Bronchial epithelial cell (primary cell): ENCODE measurements at regions not wholly inside any gene's neighbourhood (a gene's known extent, or its start where the extent isn't known, plus 50 kb on each side); places are given as distances from the start of the nearest gene placed in this dataset.
"Not testable (repeated sequence)": the region's sequence is repeated elsewhere in the genome, so short reads cannot be mapped to it uniquely, and the experiment has no call there.

Source experiments
- DNase-seq: peaks from one replicate; pipeline ENCODE4 v3.0.0-alpha.2; 2010; ENCODE audit warnings: low read depth
- FAIRE-seq: peaks from 2 replicates; lab custom pipeline; 2011; peaks lifted over from hg19 to GRCh38; lab: Jason Lieb, UNC
- H3K27me3 ChIP-seq: 2 replicates; pipeline ENCODE4 v1.5.1; 2011; ENCODE audit warnings: low read length; ENCODE audit not compliant: control insufficient read depth, insufficient read depth
- H3K36me3 ChIP-seq: 2 replicates; pipeline ENCODE4 v1.5.1; 2011; ENCODE audit warnings: low read length; ENCODE audit not compliant: control insufficient read depth, insufficient read depth
- H3K4me3 ChIP-seq: 2 replicates; pipeline ENCODE4 v1.5.1; 2011; ENCODE audit warnings: mild to moderate bottlenecking, low read depth, low read length, control low read depth
- TF ChIP-seq, protein P1 (sequence below): IDR thresholded peaks from 2 replicates; pipeline ENCODE4 v1.5.1; 2011; ENCODE audit warnings: mild to moderate bottlenecking, moderate library complexity, low read length, control low read depth, inconsistent platforms; ENCODE audit not compliant: insufficient read depth, severe bottlenecking

DNA sequence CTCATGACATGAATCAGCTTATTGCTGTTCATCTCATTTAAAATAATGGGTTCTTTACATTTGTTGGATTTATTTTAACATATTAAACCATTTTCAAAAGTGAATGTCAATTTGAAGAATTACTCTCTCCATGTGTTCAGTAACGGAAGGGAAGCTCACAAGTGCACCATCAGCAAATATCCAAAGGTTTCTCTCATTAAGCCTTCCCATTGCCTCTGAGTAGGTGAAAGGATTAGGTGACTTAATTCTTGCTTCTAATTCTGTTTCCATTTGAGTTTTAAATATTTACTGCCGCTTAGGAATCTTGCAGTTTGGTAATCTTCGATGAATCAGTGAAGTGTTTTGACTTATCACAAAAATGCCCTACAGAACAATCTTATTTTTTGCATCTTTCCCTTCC, 145.1 kb upstream of the NYAP2 start:
- TF ChIP-seq, protein P1, sequence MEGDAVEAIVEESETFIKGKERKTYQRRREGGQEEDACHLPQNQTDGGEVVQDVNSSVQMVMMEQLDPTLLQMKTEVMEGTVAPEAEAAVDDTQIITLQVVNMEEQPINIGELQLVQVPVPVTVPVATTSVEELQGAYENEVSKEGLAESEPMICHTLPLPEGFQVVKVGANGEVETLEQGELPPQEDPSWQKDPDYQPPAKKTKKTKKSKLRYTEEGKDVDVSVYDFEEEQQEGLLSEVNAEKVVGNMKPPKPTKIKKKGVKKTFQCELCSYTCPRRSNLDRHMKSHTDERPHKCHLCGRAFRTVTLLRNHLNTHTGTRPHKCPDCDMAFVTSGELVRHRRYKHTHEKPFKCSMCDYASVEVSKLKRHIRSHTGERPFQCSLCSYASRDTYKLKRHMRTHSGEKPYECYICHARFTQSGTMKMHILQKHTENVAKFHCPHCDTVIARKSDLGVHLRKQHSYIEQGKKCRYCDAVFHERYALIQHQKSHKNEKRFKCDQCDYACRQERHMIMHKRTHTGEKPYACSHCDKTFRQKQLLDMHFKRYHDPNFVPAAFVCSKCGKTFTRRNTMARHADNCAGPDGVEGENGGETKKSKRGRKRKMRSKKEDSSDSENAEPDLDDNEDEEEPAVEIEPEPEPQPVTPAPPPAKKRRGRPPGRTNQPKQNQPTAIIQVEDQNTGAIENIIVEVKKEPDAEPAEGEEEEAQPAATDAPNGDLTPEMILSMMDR: no peak
- no peak for FAIRE-seq
- H3K4me3 ChIP-seq: no peak overlapping the region
- H3K36me3 ChIP-seq: no peaks in the 10 kb centered on the region
- no peak for DNase-seq
- no peaks in the 10 kb centered on the region for H3K27me3 ChIP-seq

DNA sequence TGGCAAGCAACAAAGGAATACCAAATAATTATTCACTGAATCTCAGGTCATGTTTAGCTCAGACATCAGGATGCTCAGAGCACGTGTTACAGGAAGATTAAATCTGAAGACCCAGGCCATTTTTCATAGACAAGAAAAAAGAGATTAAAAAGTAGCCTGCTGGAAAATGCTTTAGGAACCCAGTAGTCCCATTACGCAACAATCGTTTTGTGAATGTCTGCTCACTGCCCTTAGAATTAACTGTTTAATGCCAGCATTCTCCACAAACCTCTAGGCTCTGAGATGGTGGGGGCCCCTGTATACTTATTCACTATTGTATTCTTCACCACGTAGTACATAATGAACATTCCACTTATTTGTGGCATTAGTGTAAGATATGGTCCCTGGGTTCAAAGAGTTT, 154.6 kb upstream of the NYAP2 start:
- FAIRE-seq: no peak
- H3K36me3 ChIP-seq: no peaks in the 10 kb centered on the region
- H3K4me3 ChIP-seq: no peak overlapping the region
- TF ChIP-seq, protein P1: no peak
- DNase-seq: no peak
- H3K27me3 ChIP-seq: no peaks in the 10 kb centered on the region

DNA sequence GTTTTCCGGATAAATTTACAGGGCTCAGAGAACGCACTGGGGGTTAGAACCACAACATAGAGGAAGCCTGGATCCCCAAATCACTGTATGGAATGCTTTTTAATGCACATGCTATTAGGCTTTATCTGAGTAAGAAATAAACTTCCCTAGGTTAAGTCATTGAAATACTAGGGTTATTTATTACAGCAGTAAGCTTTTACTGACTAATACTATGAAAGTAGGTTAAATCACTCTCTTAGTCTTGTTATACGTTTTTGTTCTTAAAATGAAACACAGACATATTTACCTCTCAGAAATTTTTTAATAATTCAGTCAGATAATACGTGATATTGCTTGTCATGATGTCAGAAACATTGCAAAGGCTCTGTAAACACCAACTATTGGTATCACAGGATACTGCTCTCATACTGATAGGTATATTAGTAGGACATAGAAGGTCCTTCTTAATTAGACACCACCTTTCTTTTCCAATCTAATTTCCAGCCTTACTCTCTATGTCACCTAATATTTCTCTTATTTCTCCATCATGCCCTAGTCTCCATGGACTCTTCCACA, 162.7 kb upstream of the NYAP2 start:
- no peak for FAIRE-seq

DNA sequence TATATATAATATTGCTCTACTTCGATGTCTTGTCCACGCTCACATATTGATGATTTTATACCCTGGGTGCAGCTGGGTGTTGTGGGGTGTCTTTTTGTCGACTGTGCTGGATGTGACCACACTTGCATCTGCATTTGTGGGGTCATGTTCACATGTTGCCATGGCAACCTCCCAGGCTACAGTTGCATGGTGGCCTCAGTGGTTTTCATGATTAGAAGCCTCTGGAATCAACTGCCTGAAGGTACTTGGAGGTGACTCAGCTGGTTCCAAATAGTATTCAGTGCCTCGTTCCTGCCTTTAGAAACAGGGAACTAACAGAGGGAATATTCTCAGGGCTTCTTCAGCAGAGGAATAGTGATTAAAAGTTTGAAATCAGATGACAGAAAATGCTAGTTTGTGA, 166.3 kb upstream of the NYAP2 start:
- TF ChIP-seq, protein P1: no peak
- Histone ChIP-seq H3K36me3 (no peaks in the 10 kb centered on the region), H3K27me3 (peaks cover 1% of the 10 kb centered on the region), H3K4me3 (no peak overlapping the region)
- peak; percentile 13 for DNase-seq
- no peak for FAIRE-seq

More for the DNA sequence above, 162.7 kb upstream of the NYAP2 start:
- no peak for DNase-seq
- TF ChIP-seq, protein P1: no peak
- Histone ChIP-seq H3K27me3 (peaks cover 1% of the 10 kb centered on the region), H3K36me3 (no peaks in the 10 kb centered on the region), H3K4me3 (no peak overlapping the region)

DNA sequence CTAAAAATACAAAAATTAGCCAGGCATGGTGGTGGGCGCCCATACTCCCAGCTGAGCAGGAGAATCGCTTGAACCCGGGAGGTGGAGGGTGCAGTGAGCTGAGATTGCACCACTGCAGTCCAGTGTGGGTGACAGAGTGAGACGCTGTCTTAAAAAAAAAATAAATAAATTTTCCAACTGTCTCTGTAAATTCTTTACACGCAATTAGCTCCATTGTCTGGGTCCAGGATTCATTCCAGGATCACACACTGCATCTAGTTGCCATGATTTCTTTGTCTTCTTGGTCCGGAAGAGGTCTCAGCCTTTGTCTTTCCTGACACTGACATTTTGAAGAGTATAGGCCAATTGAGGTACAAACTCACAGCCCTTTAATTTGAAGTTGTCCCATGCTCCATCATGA, 167.6 kb upstream of the NYAP2 start:
- H3K36me3 ChIP-seq: no peaks in the 10 kb centered on the region
- DNase-seq: no peak
- peaks cover 1% of the 10 kb centered on the region for H3K27me3 ChIP-seq
- H3K4me3 ChIP-seq: no peak overlapping the region
- TF ChIP-seq, protein P1: no peak
- no peak for FAIRE-seq

DNA sequence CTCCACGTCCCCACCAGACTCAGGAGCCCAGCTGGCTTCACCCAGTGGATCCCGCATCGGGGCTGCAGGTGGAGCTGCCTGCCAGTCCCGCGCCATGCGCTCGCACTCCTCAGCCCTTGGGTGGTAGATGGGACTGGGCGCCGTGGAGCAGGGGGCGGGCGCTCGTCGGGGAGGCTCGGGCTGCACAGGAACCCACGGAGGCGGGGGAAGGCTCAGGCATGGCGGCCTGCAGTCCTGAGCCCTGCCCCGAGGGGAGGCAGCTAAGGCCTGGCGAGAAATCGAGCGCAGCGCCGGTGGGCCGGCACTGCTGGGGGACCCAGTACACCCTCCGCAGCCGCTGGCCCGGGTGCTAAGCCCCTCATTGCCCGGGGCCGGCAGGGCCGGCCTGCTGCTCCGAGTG, 170.2 kb upstream of the NYAP2 start:
- H3K36me3 ChIP-seq, H3K4me3 ChIP-seq, H3K27me3 ChIP-seq, DNase-seq, FAIRE-seq: not testable (repeated sequence)
